Effector memory CD8-positive, alpha-beta T cell (primary cell): ENCODE measurements at regions not wholly inside any gene's neighbourhood (a gene's known extent, or its start where the extent isn't known, plus 50 kb on each side); places are given as distances from the start of the nearest gene placed in this dataset.
A peak's percentile ranks its signal among the peaks of the same experiment; 100 is the strongest.

Experiments
- ATAC-seq: fragments of 150-1000 bp; cut with Tn5 transposase; replicated peaks from 2 replicates; pipeline ENCODE4 v1.10.0; 2021; ENCODE audit warnings: mild to moderate bottlenecking, moderate library complexity
- DNase-seq, 3 experiments: peaks; one replicate each; pipeline ENCODE4 v3.0.0; 2021
- H3K27ac Mint-ChIP-seq, 2 donors: one replicate each; pipeline ENCODE4 v1.8.0; 2022; ENCODE audit warnings: mild to moderate bottlenecking in 2 of 2, mixed read lengths in 2 of 2, moderate library complexity in 2 of 2
- H3K27me3 Mint-ChIP-seq, 2 donors: one replicate each; pipeline ENCODE4 v1.8.0; 2022; ENCODE audit warnings: mixed read lengths in 2 of 2
- H3K36me3 Mint-ChIP-seq: one replicate; pipeline ENCODE4 v1.8.0; 2022; ENCODE audit warnings: mild to moderate bottlenecking, moderate library complexity, mixed read lengths; ENCODE audit not compliant: insufficient read depth
- H3K4me1 Mint-ChIP-seq, 2 donors: one replicate each; pipeline ENCODE4 v1.8.0; 2022; ENCODE audit warnings: low read depth in 2 of 2, mixed read lengths in 2 of 2
- H3K4me3 Mint-ChIP-seq, 2 donors: one replicate each; pipeline ENCODE4 v1.8.0; 2022; ENCODE audit warnings: mild to moderate bottlenecking in 2 of 2, mixed read lengths in 2 of 2, moderate library complexity in 2 of 2
- H3K9me3 Mint-ChIP-seq, 2 donors: one replicate each; pipeline ENCODE4 v1.8.0; 2022; ENCODE audit warnings: mixed read lengths in 2 of 2

- Mint-ChIP-seq H3K27me3 (no peaks in the 10 kb centered on the region), H3K4me3 (no peak overlapping the region), H3K27ac (peak overlapping the region in 1 of 2 donors; percentile 22), H3K36me3 (peaks cover 5% of the 10 kb centered on the region), H3K9me3 (peaks cover 0 to 2% of the 10 kb centered on the region in 2 donors), H3K4me1 (peaks cover 9 to 36% of the 10 kb centered on the region in 2 donors)
- ATAC-seq: no peak
- no peak for DNase-seq
These were observed 183.2 kb upstream of the ITGA4 start for GRCh38 chr2:181273986-181274385.

DNA sequence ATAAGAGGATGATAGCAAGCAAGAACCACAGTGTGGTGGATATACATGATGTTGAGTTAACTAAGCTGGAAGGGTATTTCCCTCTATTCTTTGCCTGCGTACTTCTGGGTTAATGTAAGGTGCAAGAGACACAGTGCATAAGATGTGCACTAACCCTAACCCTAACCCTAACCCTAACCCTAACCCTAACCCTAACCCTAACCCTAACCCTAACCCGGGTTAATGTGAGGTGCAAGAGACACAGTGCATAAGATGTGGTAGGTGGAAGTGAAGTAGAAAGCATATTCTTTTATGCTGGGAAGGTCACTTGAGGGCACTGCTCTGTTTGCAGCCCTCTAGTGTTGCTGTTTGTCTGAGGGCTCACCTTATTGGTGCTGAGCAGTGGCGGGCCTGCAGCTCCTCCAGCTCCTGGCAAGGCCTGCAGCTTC lies 181.5 kb upstream of the ITGA4 start:
- peak overlapping the region; percentile 62 to 89 for H3K27ac Mint-ChIP-seq
- peaks cover 5% of the 10 kb centered on the region for H3K36me3 Mint-ChIP-seq
- peak overlapping the region in 1 of 2 donors; percentile 47 for H3K4me3 Mint-ChIP-seq
- H3K27me3 Mint-ChIP-seq: no peaks in the 10 kb centered on the region
- peak; percentile 12 to 29 (median 13) for DNase-seq
- peak; percentile 88 for ATAC-seq
- peaks cover 15 to 32% of the 10 kb centered on the region in 2 donors for H3K4me1 Mint-ChIP-seq
- H3K9me3 Mint-ChIP-seq: no peaks in the 10 kb centered on the region

- Mint-ChIP-seq H3K36me3 (no peaks in the 10 kb centered on the region), H3K4me3 (peak overlapping the region in 1 of 2 donors; percentile 21), H3K27ac (peak overlapping the region; percentile 80 to 89), H3K4me1 (peaks cover 14 to 27% of the 10 kb centered on the region in 2 donors), H3K27me3 (no peaks in the 10 kb centered on the region), H3K9me3 (no peaks in the 10 kb centered on the region)
- peak; percentile 93 for ATAC-seq
- no peak for DNase-seq
These were observed 175.9 kb upstream of the ITGA4 start for GRCh38 chr2:181281206-181281832.

DNA sequence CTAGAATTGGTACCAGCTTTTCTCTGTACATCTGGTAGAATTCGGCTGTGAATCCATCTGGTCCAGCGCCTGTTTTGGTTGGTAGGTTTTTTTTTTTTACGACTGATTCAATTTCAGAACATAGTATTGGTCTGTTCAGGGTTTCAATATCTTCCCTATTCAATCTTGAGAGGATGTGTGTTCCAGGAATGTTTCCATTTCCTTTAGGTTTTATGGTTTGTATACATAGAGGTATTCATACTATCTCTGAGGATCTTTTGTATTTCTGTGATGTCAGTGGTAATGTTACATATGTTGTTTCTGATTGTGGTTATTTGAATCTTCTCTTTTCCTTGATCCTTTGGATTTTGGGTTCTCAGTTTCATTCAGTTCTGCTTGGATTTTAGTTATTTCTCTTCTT lies 172.1 kb upstream of the ITGA4 start:
- H3K36me3 Mint-ChIP-seq: no peaks in the 10 kb centered on the region
- H3K27me3 Mint-ChIP-seq: no peaks in the 10 kb centered on the region
- no peak for ATAC-seq
- no peaks in the 10 kb centered on the region for H3K9me3 Mint-ChIP-seq
- peaks cover 10 to 18% of the 10 kb centered on the region in 2 donors for H3K4me1 Mint-ChIP-seq
- no peak overlapping the region for H3K4me3 Mint-ChIP-seq
- DNase-seq: no peak
- H3K27ac Mint-ChIP-seq: peak overlapping the region in 1 of 2 donors; percentile 10

GRCh38 chr2:181289698-181290097 lies 167.5 kb upstream of the ITGA4 start:
- Mint-ChIP-seq H3K27ac (no peak overlapping the region), H3K4me1 (no peaks in the 10 kb centered on the region), H3K9me3 (no peaks in the 10 kb centered on the region), H3K4me3 (no peak overlapping the region), H3K36me3 (no peaks in the 10 kb centered on the region), H3K27me3 (no peaks in the 10 kb centered on the region)
- ATAC-seq (no peak), DNase-seq (no peak)

- no peak for DNase-seq
- ATAC-seq: no peak
- H3K36me3 Mint-ChIP-seq: no peaks in the 10 kb centered on the region
- no peaks in the 10 kb centered on the region for H3K9me3 Mint-ChIP-seq
- no peaks in the 10 kb centered on the region for H3K4me1 Mint-ChIP-seq
- H3K27me3 Mint-ChIP-seq: no peaks in the 10 kb centered on the region
- H3K4me3 Mint-ChIP-seq: no peak overlapping the region
- no peak overlapping the region for H3K27ac Mint-ChIP-seq
These were observed 167.0 kb upstream of the ITGA4 start for GRCh38 chr2:181290182-181290581.

GRCh38 chr2:181294979-181295378 lies 162.2 kb upstream of the ITGA4 start:
- peaks cover 11 to 17% of the 10 kb centered on the region in 2 donors for H3K9me3 Mint-ChIP-seq
- DNase-seq (no peak), ATAC-seq (no peak)
- no peaks in the 10 kb centered on the region for H3K27me3 Mint-ChIP-seq
- no peak overlapping the region for H3K27ac Mint-ChIP-seq
- H3K36me3 Mint-ChIP-seq: no peaks in the 10 kb centered on the region
- no peak overlapping the region for H3K4me3 Mint-ChIP-seq
- H3K4me1 Mint-ChIP-seq: peaks cover 5% of the 10 kb centered on the region in 2 donors

- Mint-ChIP-seq H3K27ac (peak overlapping the region; percentile 29 to 57), H3K9me3 (peaks cover 10 to 13% of the 10 kb centered on the region in 2 donors), H3K4me1 (peaks cover 27 to 41% of the 10 kb centered on the region in 2 donors), H3K4me3 (peak overlapping the region; percentile 37 to 57), H3K36me3 (peaks cover 6% of the 10 kb centered on the region), H3K27me3 (no peaks in the 10 kb centered on the region)
- ATAC-seq (peak; percentile 87), DNase-seq (peak; percentile 41 to 49 (median 45))
These were observed 156.4 kb upstream of the ITGA4 start for GRCh38 chr2:181300600-181301291.

DNA sequence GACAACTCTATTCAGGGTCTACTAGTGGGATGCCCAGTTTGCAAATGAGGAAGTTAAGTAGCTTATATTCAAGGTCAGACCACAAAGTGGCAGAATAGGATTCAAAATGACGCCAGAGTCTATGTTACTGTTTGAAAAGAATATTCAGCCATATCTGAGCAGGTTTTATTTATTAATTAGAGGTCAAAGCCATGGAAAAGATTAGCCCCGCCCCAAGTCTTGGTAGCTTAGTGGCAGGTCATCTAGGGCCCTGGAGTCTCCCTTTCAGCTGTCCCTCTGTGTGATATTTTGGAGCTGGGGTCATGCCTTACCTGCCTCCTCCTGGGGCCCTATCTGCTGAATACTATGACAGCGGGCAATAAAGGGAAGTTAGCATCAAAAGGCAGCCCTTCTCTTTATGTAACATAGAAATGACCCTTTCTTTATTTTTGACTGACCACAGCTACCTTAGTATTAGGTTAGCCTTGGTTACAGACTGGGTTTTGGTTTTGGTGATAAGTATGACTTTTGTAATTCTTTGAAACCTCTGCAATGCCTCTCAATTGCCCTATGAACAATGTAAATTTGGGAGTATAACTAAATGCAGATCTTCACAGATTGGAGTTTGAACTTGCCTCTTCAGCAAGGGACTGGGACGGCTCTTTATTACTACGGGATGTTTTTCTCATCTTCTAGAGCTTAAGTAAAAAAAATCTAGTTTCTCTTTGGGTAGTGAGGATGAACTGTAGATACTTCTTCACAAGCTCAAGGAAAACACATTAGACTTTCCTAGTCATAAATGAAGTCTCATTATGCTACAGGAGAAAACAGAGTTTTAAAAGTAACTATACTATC lies 153.0 kb upstream of the ITGA4 start:
- ATAC-seq: no peak
- H3K4me1 Mint-ChIP-seq: peaks cover 43 to 75% of the 10 kb centered on the region in 2 donors
- H3K9me3 Mint-ChIP-seq: no peaks in the 10 kb centered on the region

DNA sequence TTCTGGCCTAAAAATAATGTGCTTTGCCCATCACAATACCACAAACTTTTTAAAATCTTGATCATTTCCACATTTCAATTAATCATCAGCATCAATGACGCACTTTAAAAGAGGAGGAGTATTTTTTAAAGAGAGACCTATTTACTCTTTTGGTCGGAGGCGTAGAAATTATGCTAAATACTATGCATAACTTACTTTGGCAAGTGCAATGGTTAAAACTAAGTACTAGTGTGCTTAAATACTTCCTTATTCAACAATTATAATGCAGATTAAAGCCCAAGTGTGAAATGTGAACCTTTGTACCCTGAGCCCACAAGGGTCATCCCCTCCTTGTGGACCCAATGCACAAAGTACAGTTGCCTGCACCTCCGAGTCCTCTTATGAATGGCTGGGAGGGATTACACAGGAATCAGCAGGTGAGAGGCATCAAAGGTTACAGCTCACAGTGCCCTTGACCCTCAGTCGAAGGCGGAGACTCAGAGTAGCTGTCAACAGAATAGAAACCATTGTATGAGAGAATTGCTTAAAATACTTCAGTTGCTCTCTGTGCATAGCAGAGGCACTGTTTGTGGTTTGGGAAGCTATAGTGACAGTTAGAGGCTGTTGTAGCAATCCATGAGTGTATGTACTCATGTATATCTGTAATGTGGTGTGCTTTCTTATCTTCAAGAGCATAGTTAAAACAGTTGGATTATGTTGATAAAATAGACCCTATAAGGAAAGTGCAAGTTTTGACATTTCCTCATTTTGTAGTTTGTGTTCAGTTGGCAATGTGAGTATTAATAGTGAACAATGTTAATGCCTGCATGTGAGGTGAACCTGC lies 151.7 kb upstream of the ITGA4 start:
- Mint-ChIP-seq H3K4me1 (peaks cover 38 to 74% of the 10 kb centered on the region in 2 donors), H3K27me3 (no peaks in the 10 kb centered on the region), H3K4me3 (peak overlapping the region; percentile 47 to 92), H3K27ac (peak overlapping the region; percentile 89 to 99), H3K36me3 (peaks cover 14% of the 10 kb centered on the region), H3K9me3 (no peaks in the 10 kb centered on the region)
- DNase-seq: peak in 1 of 3 experiments; percentile 20
- peak; percentile 56 for ATAC-seq

More for the DNA sequence above, 153.0 kb upstream of the ITGA4 start:
- Mint-ChIP-seq H3K36me3 (peaks cover 10% of the 10 kb centered on the region), H3K27ac (peak overlapping the region; percentile 89 to 99), H3K4me3 (peak overlapping the region; percentile 47 to 92), H3K27me3 (no peaks in the 10 kb centered on the region)
- no peak for DNase-seq

DNA sequence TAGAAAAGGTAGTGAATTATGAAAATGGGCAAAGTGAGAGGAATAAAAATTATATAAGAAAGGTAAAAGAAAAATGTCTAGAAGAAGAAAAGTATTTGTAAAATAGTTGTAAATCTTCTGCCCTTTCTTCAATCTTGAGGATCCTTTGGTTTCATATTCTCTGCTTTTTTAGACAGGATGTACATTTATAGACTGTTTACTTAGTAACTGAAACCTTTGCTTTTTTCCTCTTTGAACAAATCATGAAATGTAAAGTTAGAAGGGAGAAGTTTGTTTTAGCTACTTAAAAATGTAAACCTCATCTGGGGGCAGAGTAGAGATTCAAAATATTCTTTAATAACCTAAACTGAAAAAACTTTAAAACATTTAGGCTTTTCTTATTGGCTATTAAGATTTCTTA lies 150.4 kb upstream of the ITGA4 start:
- H3K36me3 Mint-ChIP-seq: peaks cover 16% of the 10 kb centered on the region
- peak overlapping the region; percentile 89 to 99 for H3K27ac Mint-ChIP-seq
- DNase-seq (no peak), ATAC-seq (peak; percentile 28)
- H3K27me3 Mint-ChIP-seq: no peaks in the 10 kb centered on the region
- H3K4me1 Mint-ChIP-seq: peaks cover 32 to 63% of the 10 kb centered on the region in 2 donors
- no peaks in the 10 kb centered on the region for H3K9me3 Mint-ChIP-seq
- peak overlapping the region; percentile 47 to 92 for H3K4me3 Mint-ChIP-seq

DNA sequence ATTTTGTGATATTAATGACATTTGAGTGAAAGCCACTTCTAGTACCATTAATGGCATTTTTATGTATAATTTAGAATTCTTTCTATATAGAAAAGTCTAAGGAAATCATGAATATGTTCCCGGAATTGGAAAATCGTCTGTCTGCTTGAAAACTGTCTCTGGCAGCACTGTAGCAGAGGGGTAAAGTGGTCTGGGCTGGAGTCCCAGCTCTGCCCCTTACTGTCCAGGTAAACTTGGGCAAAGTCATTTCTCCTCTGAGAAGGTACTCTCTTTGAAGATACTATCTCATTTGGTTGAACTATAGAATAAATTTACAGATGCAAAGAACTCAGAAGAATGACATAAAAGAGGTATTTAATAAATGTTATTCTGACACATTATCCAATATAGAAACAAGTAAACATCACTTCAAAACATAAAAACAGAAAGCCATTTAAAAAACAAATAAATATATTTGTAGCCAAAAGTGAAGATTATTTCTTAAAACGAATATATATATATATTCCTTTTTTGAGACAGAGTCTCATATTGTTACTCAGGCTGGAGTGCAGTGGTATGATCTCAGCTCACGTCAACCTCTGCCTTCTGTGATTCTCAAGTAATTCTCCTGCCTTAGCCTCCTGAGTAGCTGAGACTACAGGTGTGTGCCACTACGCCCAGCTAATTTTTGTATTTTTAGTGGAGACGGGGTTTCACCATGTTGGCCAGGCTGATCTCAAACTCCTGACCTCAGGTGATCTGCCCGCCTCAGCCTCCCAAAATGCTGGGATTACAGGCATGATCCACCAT lies 149.8 kb upstream of the ITGA4 start:
- ATAC-seq: no peak

More for the DNA sequence above, 149.8 kb upstream of the ITGA4 start:
- H3K4me1 Mint-ChIP-seq: peaks cover 37 to 69% of the 10 kb centered on the region in 2 donors
- H3K36me3 Mint-ChIP-seq: peaks cover 23% of the 10 kb centered on the region
- H3K27me3 Mint-ChIP-seq: no peaks in the 10 kb centered on the region
- H3K27ac Mint-ChIP-seq: peak overlapping the region; percentile 89 to 99
- DNase-seq: no peak
- H3K4me3 Mint-ChIP-seq: peak overlapping the region; percentile 1 to 92
- no peaks in the 10 kb centered on the region for H3K9me3 Mint-ChIP-seq
